GM18507 (cell line): ENCODE measurements at regions not wholly inside any gene's neighbourhood (a gene's known extent, or its start where the extent isn't known, plus 50 kb on each side); places are given as distances from the start of the nearest gene placed in this dataset.

ENCODE experiments used
- DNase-seq: peaks from one replicate; pipeline ENCODE4 v3.0.0; 2011; ENCODE audit warnings: low read depth; ENCODE audit not compliant: insufficient read length; ENCODE audit errors: extremely low spot score
- FAIRE-seq: peaks from 2 replicates; lab custom pipeline; 2011; peaks lifted over from hg19 to GRCh38; lab: Jason Lieb, UNC

DNA sequence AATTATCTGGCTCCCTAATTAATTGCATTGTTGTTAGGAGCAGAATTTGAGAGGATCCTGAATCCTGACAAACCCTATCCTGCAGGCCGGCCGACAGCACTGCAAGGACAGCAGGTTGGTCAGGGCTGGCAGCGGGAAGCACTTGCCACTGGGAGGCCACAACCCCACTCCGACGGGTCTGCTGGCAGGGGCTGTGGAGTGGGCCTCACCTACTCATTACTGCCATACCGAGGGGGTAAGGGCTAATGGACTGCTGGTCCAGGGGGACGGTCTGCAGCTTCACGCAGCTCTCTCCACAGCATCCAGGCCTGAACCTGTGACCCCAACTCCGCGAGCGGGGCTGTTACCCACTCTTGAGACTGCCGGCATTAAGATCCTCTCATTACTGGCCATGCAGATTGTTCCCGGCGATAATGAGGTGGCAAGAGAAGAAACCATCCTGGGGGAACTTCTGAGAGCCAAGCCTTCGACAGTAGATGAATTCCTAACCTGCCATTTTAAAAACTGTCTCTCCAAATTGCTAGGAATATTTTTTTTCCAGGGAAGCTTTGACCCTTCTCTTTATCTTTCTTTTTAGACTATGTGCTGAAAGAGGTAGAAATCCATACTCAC lies 501.3 kb downstream of the OMA1 start:
- no peak for DNase-seq
- FAIRE-seq: no peak

DNA sequence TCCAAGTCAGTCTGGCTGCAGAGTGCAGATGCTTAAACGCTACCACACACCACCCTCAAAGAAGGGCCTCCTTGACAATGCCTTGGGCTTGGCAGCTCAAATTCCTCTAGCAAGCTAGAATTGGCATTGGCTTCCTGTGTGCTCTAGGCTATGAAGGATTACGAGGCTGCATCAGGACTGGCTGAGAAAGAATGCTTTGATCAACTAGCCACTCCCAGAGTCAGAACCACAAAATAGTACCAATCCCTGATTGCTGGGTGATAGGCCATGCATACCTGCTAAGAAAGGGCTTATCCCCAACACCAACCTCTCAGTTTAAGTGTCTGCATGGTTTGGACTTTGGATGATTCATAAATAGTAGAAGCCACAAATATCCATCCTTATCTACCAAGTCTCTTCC lies 504.9 kb downstream of the OMA1 start:
- DNase-seq (no peak), FAIRE-seq (no peak)

DNA sequence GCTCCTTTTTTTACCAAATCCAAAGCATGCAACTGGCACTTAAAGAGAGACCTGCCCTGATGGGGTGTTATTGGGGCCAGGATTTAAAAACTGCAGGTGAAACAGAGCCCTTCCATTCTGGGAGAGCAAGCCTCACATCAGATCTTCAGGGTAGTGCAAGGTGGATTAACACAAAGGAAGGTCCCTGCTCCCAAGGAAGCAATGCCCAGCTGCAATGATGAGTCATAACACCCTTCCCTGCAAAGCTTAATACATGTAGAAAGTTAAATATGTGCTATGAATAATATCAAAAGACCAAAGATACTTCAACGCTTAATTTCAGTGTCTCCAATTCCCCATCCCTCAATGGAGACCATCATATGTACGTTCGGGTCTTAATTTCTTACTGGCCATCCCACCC lies 508.0 kb downstream of the OMA1 start:
- DNase-seq (no peak), FAIRE-seq (no peak)

DNA sequence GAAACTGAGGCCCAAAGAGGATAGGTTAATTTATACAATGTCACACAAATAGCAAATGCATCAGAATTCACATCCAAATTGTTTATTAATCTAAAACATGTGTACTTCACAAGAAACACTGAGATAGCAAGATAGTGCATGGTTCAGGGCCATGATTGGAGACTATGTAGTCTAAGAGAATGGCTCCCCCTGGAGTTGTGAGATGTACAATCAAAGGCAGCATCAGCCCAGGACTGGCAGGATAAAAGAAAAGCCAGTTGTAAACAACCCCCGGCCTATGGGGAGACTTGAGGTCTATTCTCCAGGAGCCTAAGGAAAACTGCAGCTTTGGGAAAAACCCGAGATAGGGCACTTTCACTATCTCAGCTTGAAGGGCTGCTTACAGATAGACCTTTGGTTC lies 511.0 kb downstream of the OMA1 start:
- no peak for FAIRE-seq
- no peak for DNase-seq

DNA sequence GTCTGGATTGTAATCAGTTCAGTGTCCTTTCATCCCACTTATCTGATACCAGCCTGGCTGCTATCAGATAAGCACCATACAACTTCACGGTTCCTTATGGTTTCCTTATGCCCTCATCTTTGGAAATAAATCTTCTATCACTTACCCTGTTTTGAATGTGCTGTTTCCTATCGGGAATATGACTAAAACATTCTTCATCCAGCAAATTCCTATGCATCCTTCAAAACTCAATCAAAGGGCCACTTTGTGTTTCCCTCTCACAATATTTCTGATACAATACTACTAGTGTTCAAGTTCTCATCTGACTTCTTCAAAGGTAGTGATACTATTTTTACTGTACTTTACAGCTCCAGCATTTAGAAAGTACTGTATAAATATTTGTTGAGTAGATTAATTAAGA lies 513.2 kb downstream of the OMA1 start:
- DNase-seq (no peak), FAIRE-seq (no peak)

DNA sequence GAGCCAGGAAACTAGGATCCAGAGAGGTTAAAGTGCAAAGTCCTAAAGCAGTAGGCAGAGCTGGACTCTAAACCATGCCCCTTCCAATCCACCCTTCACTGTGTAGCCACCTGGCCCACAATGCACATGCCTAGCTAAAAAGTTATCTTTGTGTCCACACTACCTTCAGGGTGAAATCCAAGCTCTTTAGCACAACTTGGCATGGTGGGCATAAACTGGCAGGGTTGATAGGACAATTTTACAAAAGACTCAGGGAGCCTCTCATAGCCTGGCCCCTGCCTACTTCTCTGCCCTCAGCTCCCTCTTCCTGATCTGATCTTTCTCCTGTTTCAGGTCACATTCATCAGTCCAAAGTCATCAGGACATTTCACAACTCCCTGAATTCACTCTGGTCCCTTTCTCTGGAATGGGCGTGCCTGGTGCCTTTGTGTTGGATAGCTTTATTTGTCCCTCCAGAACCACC lies 513.9 kb downstream of the OMA1 start:
- FAIRE-seq: no peak

DNA sequence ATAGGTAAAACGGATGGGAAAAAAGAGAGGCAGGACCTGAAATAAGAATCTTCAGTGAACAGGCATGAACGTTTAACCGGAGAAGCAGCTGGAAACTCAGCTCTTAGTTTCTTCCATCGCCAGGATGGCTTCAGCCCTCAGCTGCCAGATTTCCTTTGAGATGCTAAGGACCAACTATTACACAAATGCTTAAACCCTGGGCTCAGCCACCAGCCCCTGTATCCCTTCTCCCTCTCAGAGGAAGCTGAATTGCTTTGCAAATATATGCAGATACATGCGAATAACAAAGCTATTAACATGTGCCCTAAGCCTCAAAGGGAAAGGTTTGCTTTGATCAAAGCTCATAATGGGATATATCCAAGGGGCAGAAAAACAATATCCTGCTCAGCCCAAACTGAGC lies 515.1 kb downstream of the OMA1 start:
- DNase-seq (no peak), FAIRE-seq (no peak)

More for the DNA sequence above, 513.9 kb downstream of the OMA1 start:
- DNase-seq: no peak

DNA sequence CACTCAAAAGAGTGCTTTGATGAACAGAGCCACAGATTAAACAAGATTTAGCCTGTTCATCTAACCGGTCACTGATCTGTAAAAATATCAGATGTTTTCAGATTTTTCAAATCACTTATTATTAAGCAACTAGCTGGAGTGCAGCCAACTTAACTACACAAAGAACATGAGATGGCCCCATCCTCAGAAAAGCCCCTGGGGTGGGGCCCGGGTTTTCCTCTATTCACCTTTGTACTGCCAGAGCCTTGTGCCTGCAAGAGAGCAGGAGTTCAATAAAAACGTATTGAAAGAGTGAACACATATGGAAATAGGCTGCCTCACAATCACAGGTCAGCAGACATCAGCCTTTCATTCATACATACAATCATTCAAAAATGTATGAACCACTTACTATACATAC lies 516.1 kb downstream of the OMA1 start:
- FAIRE-seq (no peak), DNase-seq (no peak)

DNA sequence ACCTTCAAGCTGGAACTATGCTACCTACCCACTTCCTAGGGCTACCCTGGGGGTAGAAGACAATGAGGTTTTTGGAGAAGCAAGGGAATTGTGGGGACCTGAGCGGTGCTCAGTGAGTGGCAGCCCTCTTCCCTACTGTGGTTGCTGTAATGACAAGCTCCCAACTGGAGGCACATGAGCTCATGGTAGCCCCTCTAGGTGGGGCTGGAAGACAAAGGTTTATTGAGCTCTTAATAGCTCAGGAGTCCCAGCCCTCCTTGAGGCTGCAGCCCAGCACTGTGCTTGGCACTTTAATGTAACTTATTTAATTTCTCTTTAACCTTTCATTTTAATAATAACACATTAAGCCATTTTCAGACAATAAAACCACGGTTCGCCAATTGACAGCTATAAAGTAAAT lies 528.9 kb downstream of the OMA1 start:
- FAIRE-seq (no peak), DNase-seq (no peak)

DNA sequence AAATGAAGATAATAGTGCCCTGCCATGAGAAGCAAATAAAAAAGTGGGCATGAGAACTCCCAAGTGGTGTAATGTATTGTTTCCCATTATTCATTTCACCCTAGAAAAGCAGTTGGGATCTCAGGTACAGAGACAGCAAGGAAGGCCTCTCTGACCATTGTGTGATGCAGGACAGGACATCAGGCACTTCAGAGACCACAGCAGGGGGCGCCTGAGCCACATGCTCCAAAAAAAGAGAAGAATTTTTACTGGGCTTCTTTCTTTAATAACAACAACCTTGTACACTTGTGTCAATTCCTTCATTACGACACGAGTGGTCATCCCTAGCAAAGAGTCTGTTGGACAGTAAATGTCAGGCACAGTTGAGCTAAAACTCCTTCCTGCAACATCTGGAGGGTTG lies 533.3 kb downstream of the OMA1 start:
- DNase-seq (no peak), FAIRE-seq (no peak)

DNA sequence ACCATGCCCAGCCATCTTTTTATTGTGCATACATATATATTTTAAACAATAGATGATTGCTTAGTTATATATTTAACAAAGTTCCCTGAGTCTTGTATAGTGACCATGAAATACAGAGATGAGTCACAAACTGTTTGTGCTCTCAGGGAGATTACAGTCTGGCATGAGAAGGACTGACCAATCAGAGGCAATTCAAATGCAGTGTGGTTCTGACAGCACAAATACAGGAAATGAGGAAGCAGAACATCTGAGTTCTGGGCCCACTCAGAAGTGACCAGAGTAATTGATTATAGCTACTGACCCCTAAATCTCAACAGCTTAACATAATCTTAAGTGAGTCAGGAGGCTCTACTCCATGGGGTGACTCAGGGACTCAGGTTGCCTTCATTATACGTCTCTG lies 534.5 kb downstream of the OMA1 start:
- FAIRE-seq (no peak), DNase-seq (no peak)

DNA sequence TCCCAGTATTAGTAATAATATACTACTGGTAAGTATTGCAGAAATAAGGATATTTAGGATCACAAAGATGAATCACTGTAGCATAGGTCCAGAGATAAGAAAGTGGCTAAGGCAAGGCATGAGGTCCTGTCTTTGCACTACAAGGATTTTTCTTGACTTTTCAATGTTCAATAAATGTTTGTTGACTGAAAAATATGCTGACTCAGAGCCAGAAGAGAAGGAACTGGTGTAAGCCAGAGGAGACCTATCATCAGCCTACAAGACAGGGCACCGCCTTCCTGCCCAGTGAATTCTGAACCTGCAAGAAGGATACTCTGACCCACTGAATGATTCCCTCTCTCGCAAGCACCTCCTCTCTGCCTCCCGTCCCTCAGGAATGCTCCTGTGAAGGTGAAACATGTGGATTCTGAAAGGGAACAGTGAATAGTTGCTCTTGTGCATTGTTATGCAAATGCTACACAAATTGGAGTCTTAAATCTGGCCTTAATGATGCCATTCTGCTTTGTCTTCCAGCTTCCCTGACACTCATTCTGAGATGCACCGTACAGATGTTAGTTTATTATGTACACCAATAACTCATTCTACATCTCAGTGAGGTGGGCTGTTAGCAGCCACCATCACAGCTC lies 540.0 kb downstream of the OMA1 start:
- DNase-seq: no peak
- no peak for FAIRE-seq

DNA sequence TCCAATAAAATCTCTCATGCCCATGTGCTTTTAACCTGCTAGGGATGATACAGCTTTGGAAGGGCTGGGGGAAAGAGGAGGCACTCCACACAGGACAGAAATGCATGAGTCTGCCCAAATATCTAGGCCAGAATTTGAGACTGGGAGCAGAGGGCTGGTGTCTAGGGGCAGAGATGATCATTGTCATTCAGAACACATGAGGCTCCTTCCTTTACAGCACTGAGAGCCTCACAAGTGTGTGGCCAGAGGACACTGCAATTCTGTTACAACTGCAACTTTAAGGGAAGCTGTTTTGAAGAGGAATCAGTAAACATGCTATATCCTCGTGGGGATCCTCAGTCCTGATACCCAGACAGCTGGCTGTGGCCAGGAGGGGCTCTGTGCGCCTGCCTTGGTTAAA lies 541.3 kb downstream of the OMA1 start:
- DNase-seq: no peak
- FAIRE-seq: no peak

DNA sequence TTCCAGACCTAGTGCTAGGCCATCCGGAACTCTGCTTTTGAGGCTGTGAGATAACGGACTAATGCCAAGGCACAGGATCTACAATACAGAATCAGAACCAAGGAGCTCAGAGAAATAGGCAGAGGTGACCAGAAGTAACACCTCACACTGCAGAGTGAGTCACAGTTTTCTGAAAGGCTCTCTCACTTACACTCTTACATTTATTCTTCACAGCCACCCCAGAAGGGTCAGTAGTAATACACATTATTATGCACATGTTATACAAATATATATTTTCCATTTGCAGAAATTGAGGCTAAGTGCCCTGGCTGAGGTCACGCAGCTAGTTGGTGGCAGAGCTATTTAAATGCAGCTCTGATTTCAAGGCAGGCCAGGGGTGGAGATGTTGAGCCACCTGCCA lies 542.5 kb downstream of the OMA1 start:
- DNase-seq (no peak), FAIRE-seq (no peak)

DNA sequence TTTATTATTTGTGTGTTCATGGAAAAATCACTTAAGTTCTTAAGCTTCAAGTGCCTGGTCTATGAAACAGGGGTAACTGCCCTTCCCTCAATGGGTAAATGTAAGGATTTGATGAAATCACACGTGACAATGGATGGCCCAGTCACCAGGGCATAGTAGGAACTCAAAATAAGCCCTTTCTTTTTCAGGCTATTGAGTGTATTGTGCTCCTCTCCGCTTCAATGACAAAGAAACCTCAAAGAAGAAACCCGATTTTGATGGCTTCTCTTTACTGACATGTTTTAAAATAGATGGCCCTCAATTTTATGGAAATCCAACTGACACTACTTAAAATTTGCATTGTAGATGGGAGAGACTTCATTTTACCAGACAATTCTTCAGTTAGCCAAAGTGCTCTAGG lies 543.5 kb downstream of the OMA1 start:
- FAIRE-seq (no peak), DNase-seq (no peak)

DNA sequence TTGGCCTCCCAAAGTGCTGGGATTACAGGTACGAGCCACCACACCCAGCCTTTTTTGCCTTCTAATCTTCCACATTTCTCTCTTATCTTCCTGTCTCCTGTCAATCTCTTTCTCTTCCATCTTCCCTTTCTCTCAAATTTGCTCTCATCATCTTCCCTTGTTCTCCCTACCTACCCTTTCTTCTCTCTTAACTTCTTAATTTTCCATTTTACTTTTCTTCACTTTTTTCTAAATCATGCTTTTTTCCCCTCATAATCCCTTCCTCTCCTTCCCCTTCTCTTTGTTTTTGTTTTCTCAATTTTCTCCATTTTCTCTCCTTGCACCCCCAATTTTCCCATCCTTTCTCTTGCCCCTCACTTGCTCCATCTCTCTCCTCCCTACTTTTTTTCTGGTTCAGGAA lies 545.7 kb downstream of the OMA1 start:
- FAIRE-seq: no peak
- DNase-seq: no peak

DNA sequence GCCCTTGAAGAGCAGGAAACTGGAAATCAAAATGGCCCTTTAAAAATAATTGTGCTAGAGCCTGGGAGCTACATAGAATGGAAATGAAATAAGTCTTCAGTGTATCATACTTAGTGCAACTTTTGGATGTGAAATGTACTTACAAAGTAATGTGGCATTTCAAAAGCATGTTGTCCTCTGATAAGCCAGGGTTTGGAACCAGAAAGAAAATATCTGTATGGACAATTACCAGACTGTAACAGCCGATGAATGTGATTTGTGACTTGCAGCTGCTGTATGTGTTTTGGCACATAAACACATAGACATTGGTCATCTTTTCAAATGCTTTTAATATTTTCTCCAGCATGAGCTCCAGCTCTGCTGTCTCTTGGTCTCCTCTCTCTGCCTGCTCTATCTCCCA lies 546.4 kb downstream of the OMA1 start:
- FAIRE-seq (no peak), DNase-seq (no peak)

DNA sequence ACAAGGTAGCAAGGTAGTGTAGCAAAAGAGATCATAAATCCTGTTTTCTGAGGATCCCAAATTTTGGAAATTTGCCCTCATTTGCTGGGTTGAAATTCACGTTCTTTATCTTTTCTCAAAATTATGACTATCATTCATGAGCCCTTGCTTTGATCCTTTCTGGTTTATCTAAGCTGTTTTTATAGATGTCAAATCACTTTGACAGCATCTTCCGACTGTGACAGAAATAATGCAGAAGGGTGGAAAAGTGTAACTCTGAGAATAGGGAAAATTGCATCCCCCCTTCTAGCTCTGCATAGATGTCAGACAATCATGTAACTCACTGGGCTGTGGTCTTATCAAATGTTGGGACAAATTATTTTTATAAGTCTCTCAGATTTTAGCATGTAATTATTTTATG lies 550.1 kb downstream of the OMA1 start:
- FAIRE-seq: no peak
- no peak for DNase-seq

DNA sequence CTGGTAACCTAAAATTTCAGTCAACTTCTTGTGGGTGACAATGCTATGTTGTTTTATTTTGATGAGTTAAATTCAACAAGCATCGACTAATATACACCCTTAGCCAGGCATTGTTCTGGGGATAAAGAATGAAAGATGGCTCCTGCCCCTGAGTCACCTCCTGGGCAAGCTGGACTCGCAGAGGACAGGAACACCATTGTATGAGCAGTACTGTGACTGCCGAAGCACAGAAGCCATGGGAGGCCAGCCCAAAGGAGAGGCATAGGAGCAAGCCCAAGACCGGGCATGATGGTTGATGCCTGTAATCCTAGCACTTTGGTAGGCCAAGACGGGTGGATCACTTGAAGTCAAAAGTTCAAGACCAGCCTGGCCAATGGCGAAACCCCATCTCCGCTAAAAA lies 555.2 kb downstream of the OMA1 start:
- FAIRE-seq (no peak), DNase-seq (no peak)

DNA sequence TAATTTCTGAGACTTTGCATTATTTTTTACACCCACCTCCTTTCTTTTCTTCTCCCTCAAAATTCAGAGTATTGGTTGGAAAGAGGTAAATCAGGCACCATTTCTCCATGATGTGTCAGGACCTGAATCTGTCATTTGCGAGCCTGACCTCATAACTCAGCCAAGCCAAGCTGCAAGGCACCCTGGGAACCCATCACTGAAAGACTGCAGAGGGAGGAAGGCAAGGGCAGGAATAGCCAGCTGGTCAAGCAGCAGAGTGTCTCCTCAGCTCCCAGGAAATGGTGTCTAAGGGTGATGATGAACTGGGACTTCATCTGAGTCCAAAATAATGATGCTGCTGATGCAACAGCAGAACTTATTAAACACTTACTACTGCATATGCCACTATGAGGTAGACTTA lies 556.6 kb downstream of the OMA1 start:
- no peak for DNase-seq
- no peak for FAIRE-seq

DNA sequence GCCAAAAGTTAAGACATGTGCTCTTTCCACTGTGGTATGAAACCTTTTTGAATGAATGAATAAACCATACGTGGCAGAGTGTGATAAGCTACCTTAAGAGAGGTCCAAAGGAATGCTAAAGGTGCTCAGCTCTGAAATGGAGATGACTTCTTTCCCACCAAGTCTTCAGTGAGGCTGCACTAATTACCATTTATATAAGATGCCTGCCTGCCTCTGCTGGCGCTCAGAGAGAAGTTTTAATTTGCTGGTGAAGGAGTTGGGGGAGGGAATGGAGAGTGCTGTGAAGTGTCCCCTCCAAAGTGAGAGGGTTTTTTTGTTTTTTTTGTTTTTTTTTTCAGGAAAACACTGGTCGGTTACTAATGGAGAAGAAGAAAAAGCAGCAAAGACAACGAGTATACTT lies 559.0 kb downstream of the OMA1 start:
- no peak for FAIRE-seq
- no peak for DNase-seq

DNA sequence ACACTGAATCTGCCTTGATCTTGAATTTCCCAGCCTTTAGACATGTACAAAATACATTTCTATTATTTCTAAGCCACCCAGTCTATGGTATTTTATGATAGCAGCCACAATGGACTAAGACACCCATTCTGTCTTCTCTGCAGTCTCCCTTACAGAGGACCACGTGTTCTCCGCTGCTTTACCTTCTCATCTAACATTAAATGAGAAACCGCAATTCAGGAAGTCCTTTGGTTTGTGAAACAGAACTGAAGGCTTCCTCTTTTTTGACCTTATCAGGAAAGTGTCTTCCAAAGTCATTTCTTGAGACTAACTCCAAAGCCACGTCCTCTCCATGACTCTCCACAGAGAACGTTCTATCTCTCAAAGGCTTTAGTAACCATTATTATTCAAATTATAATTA lies 560.1 kb downstream of the OMA1 start:
- peak; percentile 2 for DNase-seq

More for the DNA sequence above, 560.1 kb downstream of the OMA1 start:
- peak; percentile 50 for FAIRE-seq
